HCT116 (cell line): ENCODE measurements at regions not wholly inside any gene's neighbourhood (a gene's known extent, or its start where the extent isn't known, plus 50 kb on each side); places are given as distances from the start of the nearest gene placed in this dataset.

ENCODE experiments used
- ATAC-seq: fragments of 200-7000 bp; cut with Tn5 transposase; 2 replicates; pipeline ENCODE4 v1.9.1; 2020; ENCODE audit warnings: mild to moderate bottlenecking, moderate library complexity
- BruUV-seq: library from RNA; stranded (reverse); fragments of 400-500 nt; replicated peaks from 2 replicates; lab custom pipeline; 2021; lab: Mats Ljungman, UMichigan
- CTCF ChIA-PET: fragments of 300-600 bp; sonication (Branson Sonifier 250); formaldehyde crosslinking; loops from one replicate; lab custom pipeline; 2021; ENCODE audit warnings: antibody characterized with exemption; lab: Charles Lee
- POLR2A ChIA-PET: fragments of 300-600, 350-600 bp; sonication (Branson Sonifier 250); formaldehyde crosslinking; loops from one replicate; lab custom pipeline; 2021; ENCODE audit warnings: antibody characterized with exemption; lab: Charles Lee
- RAD21 ChIA-PET, 2 experiments: fragments of 300-600 bp; sonication (Branson Sonifier 250); formaldehyde crosslinking; loops; one replicate each; lab custom pipeline; 2023; ENCODE audit warnings: low total read pairs in 2 of 2; ENCODE audit not compliant: uncharacterized antibody in 2 of 2, unreplicated experiment in 2 of 2, low non-redundant PET in 1 of 2; lab: Charles Lee
- DNase-seq: peaks from one replicate; pipeline ENCODE4 v3.0.0-alpha.2; 2010; ENCODE audit warnings: low read depth, low spot score
- H2AFZ ChIP-seq: fragments of 200-600 bp; shearing (Covaris generic), sonication (generic); 2 replicates; pipeline ENCODE4 v1.6.1; 2017; ENCODE audit warnings: low read depth, mixed run types, mixed read lengths, antibody characterized with exemption, low read length; ENCODE audit not compliant: poor library complexity, severe bottlenecking
- H3K27ac ChIP-seq: 2 replicates; pipeline ENCODE4 v1.5.1; 2012; ENCODE audit warnings: low read depth, low read length
- H3K27me3 ChIP-seq: fragments of 200-600 bp; sonication (generic); 2 replicates; pipeline ENCODE4 v1.6.1; 2016; ENCODE audit warnings: mixed run types, low read length, mixed read lengths; ENCODE audit not compliant: insufficient read depth
- H3K36me3 ChIP-seq, 2 experiments: fragments of 200-500 bp in 1 of 2; fragments of 200-600 bp in 1 of 2; sonication (Bioruptor generic) in 1 of 2; sonication (generic) in 1 of 2; 2 replicates each; pipeline versions ENCODE4 v1.5.1 to v1.6.1; 2014 to 2016; ENCODE audit warnings: low read length in 2 of 2, inconsistent platforms in 1 of 2, mixed read lengths in 1 of 2, mixed run types in 1 of 2; ENCODE audit not compliant: insufficient read depth in 2 of 2, control insufficient read depth in 1 of 2
- H3K4me1 ChIP-seq, 2 experiments: fragments of 200-600 bp in 1 of 2; sonication (generic) in 1 of 2; 2 replicates each; pipeline versions ENCODE4 v1.5.1 to v1.6.1; 2012 to 2017; ENCODE audit warnings: low read length in 2 of 2, inconsistent platforms in 1 of 2, mild to moderate bottlenecking in 1 of 2, mixed read lengths in 1 of 2, mixed run types in 1 of 2, moderate library complexity in 1 of 2; ENCODE audit not compliant: insufficient read depth in 2 of 2, control insufficient read depth in 1 of 2
- H3K4me2 ChIP-seq: fragments of 200-600 bp; sonication (generic); 2 replicates; pipeline ENCODE4 v1.6.1; 2017; ENCODE audit warnings: mixed run types, low read length, mixed read lengths
- H3K4me3 ChIP-seq, 2 experiments: fragments of 200-600 bp in 1 of 2; sonication (generic) in 1 of 2; replicated peaks in 1 of 2; 2 replicates each; pipeline ENCODE4 v1.5.1; 2011 to 2016; ENCODE audit warnings: low read length in 2 of 2, control low read depth in 1 of 2, low read depth in 1 of 2, mild to moderate bottlenecking in 1 of 2, mixed read lengths in 1 of 2, mixed run types in 1 of 2
- H3K79me2 ChIP-seq: fragments of 200-600 bp; sonication (generic); 2 replicates; pipeline ENCODE4 v1.6.1; 2017; ENCODE audit warnings: mild to moderate bottlenecking, mixed run types, low read length, moderate library complexity, mixed read lengths; ENCODE audit not compliant: insufficient read depth
- H3K9ac ChIP-seq: fragments of 200-600 bp; sonication (generic); 2 replicates; pipeline ENCODE4 v1.6.1; 2016; ENCODE audit warnings: low read length, mixed read lengths
- H3K9me2 ChIP-seq: fragments of 200-600 bp; sonication (generic), shearing (Covaris generic); 2 replicates; pipeline ENCODE4 v1.6.1; 2017; ENCODE audit warnings: mixed run types, mild to moderate bottlenecking, moderate library complexity; ENCODE audit not compliant: insufficient read depth
- H3K9me3 ChIP-seq, 2 experiments: fragments of 200-500 bp in 1 of 2; fragments of 200-600 bp in 1 of 2; sonication (Bioruptor generic) in 1 of 2; sonication (generic) in 1 of 2; 2 replicates each; pipeline ENCODE4 v1.6.1; 2014 to 2017; ENCODE audit warnings: low read length in 2 of 2, mixed read lengths in 2 of 2, inconsistent platforms in 1 of 2, low read depth in 1 of 2, mild to moderate bottlenecking in 1 of 2, mixed run types in 1 of 2, moderate library complexity in 1 of 2; ENCODE audit not compliant: control insufficient read depth in 1 of 2, insufficient read depth in 1 of 2
- H4K20me1 ChIP-seq: fragments of 200-600 bp; sonication (generic), shearing (Covaris generic); 2 replicates; pipeline ENCODE4 v1.6.1; 2017; ENCODE audit warnings: mixed run types, mild to moderate bottlenecking, moderate library complexity; ENCODE audit not compliant: insufficient read depth
- ATF3 ChIP-seq: IDR thresholded peaks from 2 replicates; pipeline ENCODE4 v1.6.1; 2012
- CBX3 ChIP-seq: IDR thresholded peaks from 2 replicates; pipeline ENCODE4 v1.6.1; 2012; ENCODE audit warnings: low read depth
- CEBPB ChIP-seq: IDR thresholded peaks from 2 replicates; pipeline ENCODE4 v1.6.1; 2012; ENCODE audit warnings: low read depth
- CTCF ChIP-seq, 3 experiments: fragments of 200-600 bp in 1 of 3; sonication (generic) in 1 of 3; IDR thresholded peaks in 2 of 3; conservative IDR thresholded peaks in 1 of 3; 2 replicates each; pipeline ENCODE4 v1.5.1; 2012 to 2017; ENCODE audit warnings: low read depth in 2 of 3, low read length in 2 of 3, antibody characterized with exemption in 1 of 3, borderline replicate concordance in 1 of 3, control low read depth in 1 of 3, mild to moderate bottlenecking in 1 of 3, mixed read lengths in 1 of 3, mixed run types in 1 of 3, moderate library complexity in 1 of 3; ENCODE audit not compliant: insufficient read depth in 1 of 3
- EGR1 ChIP-seq: IDR thresholded peaks from 2 replicates; pipeline ENCODE4 v1.6.1; 2012; ENCODE audit warnings: low read depth
- EZH2phosphoT487 ChIP-seq: fragments of 200-600 bp; IDR thresholded peaks from 2 replicates; pipeline ENCODE4 v1.6.1; 2018; ENCODE audit warnings: antibody characterized with exemption, borderline replicate concordance
- JUND ChIP-seq: IDR thresholded peaks from 2 replicates; pipeline ENCODE4 v1.6.1; 2012
- TCF7L2 ChIP-seq: IDR thresholded peaks from 2 replicates; pipeline ENCODE4 v1.7.0; 2011; ENCODE audit warnings: borderline replicate concordance, inconsistent platforms; ENCODE audit not compliant: insufficient read depth, insufficient read length; ENCODE audit errors: extremely low read depth
- ZFX ChIP-seq: fragments of 450-650 bp; IDR thresholded peaks from 2 replicates; pipeline ENCODE4 v1.6.1; 2017
- intact Hi-C: fragments of 100-400 bp; cut with micrococcal nuclease; formaldehyde crosslinking; loops from 2 replicates; pipeline ENCODE4 v1.10.0; 2022

GRCh38 chrX:27878862-27879261, 71.1 kb downstream of the MAGEB10 start:
- no peaks in the 10 kb centered on the region for H4K20me1 ChIP-seq
- no peaks in the 10 kb centered on the region for H3K9me3 ChIP-seq
- no peaks in the 10 kb centered on the region for H3K36me3 ChIP-seq
- no peak overlapping the region for H2AFZ ChIP-seq
- no peak for TF ChIP-seq ZFX
- no peak for TF ChIP-seq ATF3
- TF ChIP-seq TCF7L2: no peak
- no peak for TF ChIP-seq CEBPB
- no peak for TF ChIP-seq CTCF (IDR thresholded peaks at IDR 0.05 in 2 of 3, conservative IDR thresholded peaks at IDR 0.05 in 1 of 3; ENCODE audit: borderline replicate concordance in 1 of 3, insufficient read depth in 1 of 3, low read depth in 2 of 3, low read length in 2 of 3)
- no peak for TF ChIP-seq CBX3
- no peak for TF ChIP-seq EZH2phosphoT487
- TF ChIP-seq EGR1: no peak
- no peak for TF ChIP-seq JUND
- TF ChIP-seq, all 23 proteins: peak for 0
- no peak for DNase-seq
- no peak overlapping the region for H3K9ac ChIP-seq
- H3K27me3 ChIP-seq: no peaks in the 10 kb centered on the region
- H3K9me2 ChIP-seq: no peaks in the 10 kb centered on the region
- ChIA-PET POLR2A (no interaction called here), RAD21 (no interaction called here), CTCF (no interaction called here)
- no peak overlapping the region for H3K27ac ChIP-seq
- no peaks in the 10 kb centered on the region for H3K4me1 ChIP-seq
- H3K79me2 ChIP-seq: no peaks in the 10 kb centered on the region
- intact Hi-C loops: no loop called here
- no peak overlapping the region for H3K4me3 ChIP-seq
- BruUV-seq: no TSS peak
- no peak overlapping the region for H3K4me2 ChIP-seq
- no peak for ATAC-seq
